Fibroblast of lung (primary cell): ENCODE measurements at regions not wholly inside any gene's neighbourhood (a gene's known extent, or its start where the extent isn't known, plus 50 kb on each side); places are given as distances from the start of the nearest gene placed in this dataset.

Experiments
- DNase-seq, 2 donors: peaks; one replicate each; pipeline versions ENCODE4 v3.0.0 to v3.0.0-alpha.2; 2010; ENCODE audit warnings: low read depth in 2 of 2
- H2AFZ ChIP-seq: 2 replicates; pipeline ENCODE4 v1.5.1; 2012; ENCODE audit warnings: low read length, control low read depth, inconsistent platforms
- H3K27ac ChIP-seq: 2 replicates; pipeline ENCODE4 v1.5.1; 2011; ENCODE audit warnings: low read length, control low read depth; ENCODE audit not compliant: insufficient read depth
- H3K27me3 ChIP-seq: 2 replicates; pipeline ENCODE4 v1.5.1; 2011; ENCODE audit warnings: mild to moderate bottlenecking, low read length; ENCODE audit not compliant: control insufficient read depth, insufficient read depth
- H3K36me3 ChIP-seq: 2 replicates; pipeline ENCODE4 v1.5.1; 2011; ENCODE audit warnings: low read length; ENCODE audit not compliant: control insufficient read depth, insufficient read depth
- H3K4me1 ChIP-seq: 2 replicates; pipeline ENCODE4 v1.5.1; 2011; ENCODE audit warnings: low read length; ENCODE audit not compliant: control insufficient read depth, insufficient read depth; ENCODE audit errors: extremely low read depth
- H3K4me2 ChIP-seq: 2 replicates; pipeline ENCODE4 v1.5.1; 2011; ENCODE audit warnings: low read length, control low read depth; ENCODE audit not compliant: insufficient read depth; ENCODE audit errors: extremely low read depth
- H3K4me3 ChIP-seq, 4 experiments: fragments of 200-600 bp in 1 of 4; sonication (generic) in 1 of 4; replicated peaks in 1 of 4; 2 replicates each; pipeline ENCODE4 v1.5.1; 2011 to 2016; ENCODE audit warnings: low read length in 4 of 4, low read depth in 3 of 4, mild to moderate bottlenecking in 3 of 4, control low read depth in 2 of 4, inconsistent platforms in 1 of 4, mixed read lengths in 1 of 4; ENCODE audit not compliant: insufficient read depth in 1 of 4; ENCODE audit errors: control extremely low read depth in 1 of 4
- H3K79me2 ChIP-seq: 2 replicates; pipeline ENCODE4 v1.5.1; 2012; ENCODE audit warnings: mild to moderate bottlenecking, low read length, inconsistent platforms; ENCODE audit not compliant: control insufficient read depth, insufficient read depth
- H3K9ac ChIP-seq: 2 replicates; pipeline ENCODE4 v1.5.1; 2011; ENCODE audit warnings: mild to moderate bottlenecking, low read length, control low read depth; ENCODE audit not compliant: insufficient read depth
- H3K9me3 ChIP-seq: 2 replicates; pipeline ENCODE4 v1.5.1; 2012; ENCODE audit warnings: low read depth, low read length; ENCODE audit not compliant: control insufficient read depth, insufficient read depth
- H4K20me1 ChIP-seq: 2 replicates; pipeline ENCODE4 v1.5.1; 2011; ENCODE audit warnings: low read length; ENCODE audit not compliant: control insufficient read depth, insufficient read depth; ENCODE audit errors: extremely low read depth
- CTCF ChIP-seq, 2 donors: IDR thresholded peaks in 1 of 2; conservative IDR thresholded peaks in 1 of 2; 1 replicate in 1 of 2; 2 replicates in 1 of 2; pipeline ENCODE4 v1.5.1; 2011 to 2012; ENCODE audit warnings: low read length in 2 of 2, control low read depth in 1 of 2, inconsistent platforms in 1 of 2, low read depth in 1 of 2, mild to moderate bottlenecking in 1 of 2
- EZH2 ChIP-seq: IDR thresholded peaks from 2 replicates; pipeline ENCODE4 v1.5.1; 2012; ENCODE audit warnings: low read length, control low read depth, mild to moderate bottlenecking; ENCODE audit errors: missing control alignments

GRCh38 chr16:59410451-59410850 is 676.3 kb upstream of the GOT2 start:
- Histone ChIP-seq H3K79me2 (no peaks in the 10 kb centered on the region), H3K4me2 (no peak overlapping the region), H3K4me1 (no peaks in the 10 kb centered on the region), H3K27ac (no peak overlapping the region), H3K9ac (no peak overlapping the region), H3K27me3 (no peaks in the 10 kb centered on the region), H4K20me1 (no peaks in the 10 kb centered on the region), H2AFZ (no peak overlapping the region), H3K36me3 (no peaks in the 10 kb centered on the region), H3K4me3 (no peak overlapping the region), H3K9me3 (no peaks in the 10 kb centered on the region)
- no peak for TF ChIP-seq EZH2
- no peak for TF ChIP-seq CTCF (conservative IDR thresholded peaks at IDR 0.05 in 1 of 2, IDR thresholded peaks at IDR 0.05 in 1 of 2; ENCODE audit: low read depth in 1 of 2, low read length in 2 of 2)
- no peak for DNase-seq

GRCh38 chr16:59405802-59406201 is 671.7 kb upstream of the GOT2 start:
- DNase-seq = no peak

GRCh38 chr16:59404509-59404908 is 670.4 kb upstream of the GOT2 start:
- Histone ChIP-seq H3K9ac (no peak overlapping the region), H3K27me3 (no peaks in the 10 kb centered on the region), H4K20me1 (no peaks in the 10 kb centered on the region), H3K27ac (no peak overlapping the region), H2AFZ (no peak overlapping the region), H3K79me2 (no peaks in the 10 kb centered on the region), H3K36me3 (no peaks in the 10 kb centered on the region), H3K4me3 (no peak overlapping the region), H3K4me1 (no peaks in the 10 kb centered on the region), H3K4me2 (no peak overlapping the region), H3K9me3 (no peaks in the 10 kb centered on the region)
- TF ChIP-seq CTCF (conservative IDR thresholded peaks at IDR 0.05 in 1 of 2, IDR thresholded peaks at IDR 0.05 in 1 of 2; ENCODE audit: low read depth in 1 of 2, low read length in 2 of 2) (no peak), EZH2 (no peak)
- DNase-seq = no peak

More at GRCh38 chr16:59405802-59406201, 671.7 kb upstream of the GOT2 start:
- Histone ChIP-seq H3K9ac (no peak overlapping the region), H4K20me1 (no peaks in the 10 kb centered on the region), H3K4me3 (no peak overlapping the region), H3K36me3 (no peaks in the 10 kb centered on the region), H3K4me2 (no peak overlapping the region), H3K27ac (no peak overlapping the region), H3K9me3 (no peaks in the 10 kb centered on the region), H2AFZ (no peak overlapping the region), H3K4me1 (no peaks in the 10 kb centered on the region), H3K79me2 (no peaks in the 10 kb centered on the region), H3K27me3 (no peaks in the 10 kb centered on the region)
- no peak for TF ChIP-seq CTCF (conservative IDR thresholded peaks at IDR 0.05 in 1 of 2, IDR thresholded peaks at IDR 0.05 in 1 of 2; ENCODE audit: low read depth in 1 of 2, low read length in 2 of 2)
- no peak for TF ChIP-seq EZH2
